Bronchial epithelial cell (primary cell): ENCODE measurements at regions not wholly inside any gene's neighbourhood (a gene's known extent, or its start where the extent isn't known, plus 50 kb on each side); places are given as distances from the start of the nearest gene placed in this dataset.

Experiments used
- DNase-seq: peaks from one replicate; pipeline ENCODE4 v3.0.0-alpha.2; 2010; ENCODE audit warnings: low read depth
- FAIRE-seq: peaks from 2 replicates; lab custom pipeline; 2011; peaks lifted over from hg19 to GRCh38; lab: Jason Lieb, UNC
- H3K27me3 ChIP-seq: 2 replicates; pipeline ENCODE4 v1.5.1; 2011; ENCODE audit warnings: low read length; ENCODE audit not compliant: control insufficient read depth, insufficient read depth
- H3K36me3 ChIP-seq: 2 replicates; pipeline ENCODE4 v1.5.1; 2011; ENCODE audit warnings: low read length; ENCODE audit not compliant: control insufficient read depth, insufficient read depth
- H3K4me3 ChIP-seq: 2 replicates; pipeline ENCODE4 v1.5.1; 2011; ENCODE audit warnings: mild to moderate bottlenecking, low read depth, low read length, control low read depth
- CTCF ChIP-seq: IDR thresholded peaks from 2 replicates; pipeline ENCODE4 v1.5.1; 2011; ENCODE audit warnings: mild to moderate bottlenecking, moderate library complexity, low read length, control low read depth, inconsistent platforms; ENCODE audit not compliant: insufficient read depth, severe bottlenecking

DNA sequence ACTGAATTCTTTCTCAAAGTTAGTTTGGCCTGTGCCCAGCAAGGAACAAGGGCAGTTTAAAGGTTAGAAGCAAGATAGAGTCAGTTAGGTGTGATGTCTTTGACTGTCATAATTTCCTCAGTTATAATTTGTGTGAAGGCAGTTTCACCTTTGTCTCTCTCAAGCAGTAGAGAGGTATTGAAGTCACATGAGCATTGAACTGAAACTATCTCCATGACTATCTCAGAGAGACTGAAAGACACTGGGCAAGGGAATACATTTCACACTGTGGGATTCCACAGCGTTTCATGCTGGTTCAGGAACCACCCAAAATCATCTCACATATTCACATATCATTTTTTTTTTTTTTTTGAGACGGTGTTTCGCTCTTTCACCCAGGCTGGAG, 366.1 kb downstream of the PREX1 start:
- H3K4me3 ChIP-seq: no peak overlapping the region
- no peaks in the 10 kb centered on the region for H3K27me3 ChIP-seq
- no peak for FAIRE-seq
- no peak for DNase-seq
- no peak for TF ChIP-seq CTCF
- no peaks in the 10 kb centered on the region for H3K36me3 ChIP-seq

DNA sequence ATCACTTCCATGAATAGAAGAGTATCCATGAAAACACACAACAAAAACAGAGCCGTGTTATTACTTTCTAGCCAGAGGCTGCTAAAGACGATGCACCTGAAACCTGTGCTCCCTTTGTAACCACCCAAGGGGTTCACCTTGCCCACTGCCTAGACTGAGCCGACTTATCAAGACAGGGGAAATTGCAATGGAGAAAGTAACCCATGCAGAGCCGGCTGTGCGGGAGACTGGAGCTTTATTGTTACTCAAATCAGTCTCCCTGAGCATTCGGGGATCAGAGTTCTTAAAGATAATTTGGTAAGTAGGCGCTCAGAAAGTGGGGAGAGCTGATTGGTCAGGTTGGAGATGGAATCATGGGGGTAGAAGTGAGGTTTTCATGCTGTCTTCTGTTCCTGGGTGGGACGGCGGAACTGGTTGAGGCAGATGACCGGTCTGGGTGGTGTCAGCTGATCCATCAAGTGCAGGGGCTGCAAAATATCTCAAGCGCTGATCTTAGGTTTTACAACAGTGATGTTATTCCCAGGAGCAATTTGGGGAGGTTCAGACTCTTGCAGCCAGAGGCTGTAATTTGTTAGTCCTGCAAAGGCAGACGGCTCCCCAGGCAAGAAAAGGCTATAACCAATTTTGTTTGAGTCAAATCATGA, 366.6 kb downstream of the PREX1 start:
- no peaks in the 10 kb centered on the region for H3K27me3 ChIP-seq
- FAIRE-seq: no peak

GRCh38 chr20:48460681-48461080, 367.1 kb downstream of the PREX1 start:
- FAIRE-seq: no peak
- DNase-seq: no peak
- TF ChIP-seq CTCF: no peak
- Histone ChIP-seq H3K4me3 (no peak overlapping the region), H3K27me3 (no peaks in the 10 kb centered on the region), H3K36me3 (no peaks in the 10 kb centered on the region)

More for the DNA sequence above, 366.6 kb downstream of the PREX1 start:
- Histone ChIP-seq H3K4me3 (no peak overlapping the region), H3K36me3 (no peaks in the 10 kb centered on the region)
- no peak for TF ChIP-seq CTCF
- no peak for DNase-seq

- TF ChIP-seq CTCF: no peak
- Histone ChIP-seq H3K27me3 (no peaks in the 10 kb centered on the region), H3K4me3 (no peak overlapping the region), H3K36me3 (no peaks in the 10 kb centered on the region)
- FAIRE-seq: no peak
- DNase-seq: no peak
Measured at GRCh38 chr20:48459722-48460395, 367.9 kb downstream of the PREX1 start.

DNA sequence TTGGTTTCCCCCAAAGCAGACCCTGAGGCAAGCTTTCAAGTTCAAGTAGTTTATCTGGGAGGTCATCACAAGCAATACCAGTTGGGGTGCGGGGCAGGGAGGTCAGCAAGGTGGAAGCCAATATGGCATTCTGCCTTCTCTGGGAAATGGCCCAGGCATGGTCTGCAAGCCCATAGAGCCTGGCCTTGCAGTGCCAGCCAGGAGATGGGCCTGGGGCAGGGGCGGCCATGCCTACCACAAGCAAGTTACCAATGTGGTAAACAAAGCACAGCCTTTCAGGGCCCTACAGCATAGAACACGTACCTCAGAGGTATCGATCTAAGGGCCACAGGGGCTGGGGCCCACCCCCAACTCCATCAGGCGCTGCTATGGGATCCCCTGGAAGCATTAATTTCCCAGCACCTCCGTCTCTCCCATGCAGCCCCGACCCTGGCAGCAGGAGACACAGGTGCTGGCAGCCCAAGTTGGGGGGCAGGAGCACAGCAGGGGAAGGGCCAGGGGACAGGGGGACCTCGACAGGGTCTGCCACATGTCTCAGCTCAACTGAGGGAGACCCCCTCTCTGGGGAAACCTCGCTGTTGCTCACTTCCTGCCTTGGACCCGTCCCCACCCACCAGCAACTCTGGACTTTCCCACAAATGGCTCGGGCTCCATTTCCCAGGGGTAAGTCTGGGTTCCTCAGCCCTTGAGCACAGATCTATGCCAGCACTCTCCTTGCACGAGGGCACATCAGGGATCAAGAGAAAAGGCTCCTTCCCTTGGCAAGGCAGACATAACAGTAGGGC, 369.0 kb downstream of the PREX1 start:
- TF ChIP-seq CTCF: no peak
- Histone ChIP-seq H3K36me3 (no peaks in the 10 kb centered on the region), H3K27me3 (no peaks in the 10 kb centered on the region), H3K4me3 (no peak overlapping the region)
- FAIRE-seq (no peak), DNase-seq (no peak)
